IPS-15b (cell line): ENCODE measurements at regions not wholly inside any gene's neighbourhood (a gene's known extent, or its start where the extent isn't known, plus 50 kb on each side); places are given as distances from the start of the nearest gene placed in this dataset.

Experiments used
- H3K27me3 ChIP-seq: one replicate; pipeline ENCODE4 v1.6.1; 2013; ENCODE audit warnings: low read length; ENCODE audit not compliant: control insufficient read depth, insufficient read depth
- H3K36me3 ChIP-seq: one replicate; pipeline ENCODE4 v1.6.1; 2013; ENCODE audit warnings: low read length; ENCODE audit not compliant: control insufficient read depth, insufficient read depth
- H3K4me1 ChIP-seq: one replicate; pipeline ENCODE4 v1.6.1; 2013; ENCODE audit warnings: mild to moderate bottlenecking, low read length; ENCODE audit not compliant: control insufficient read depth, insufficient read depth
- H3K4me3 ChIP-seq: one replicate; pipeline ENCODE4 v1.5.1; 2013; ENCODE audit warnings: low read depth, low read length
- H3K9ac ChIP-seq: one replicate; pipeline ENCODE4 v1.6.1; 2013; ENCODE audit warnings: low read depth, mild to moderate bottlenecking, low read length
- H3K9me3 ChIP-seq: one replicate; pipeline ENCODE4 v1.6.1; 2013; ENCODE audit warnings: mild to moderate bottlenecking, low read length; ENCODE audit not compliant: control insufficient read depth, insufficient read depth

DNA sequence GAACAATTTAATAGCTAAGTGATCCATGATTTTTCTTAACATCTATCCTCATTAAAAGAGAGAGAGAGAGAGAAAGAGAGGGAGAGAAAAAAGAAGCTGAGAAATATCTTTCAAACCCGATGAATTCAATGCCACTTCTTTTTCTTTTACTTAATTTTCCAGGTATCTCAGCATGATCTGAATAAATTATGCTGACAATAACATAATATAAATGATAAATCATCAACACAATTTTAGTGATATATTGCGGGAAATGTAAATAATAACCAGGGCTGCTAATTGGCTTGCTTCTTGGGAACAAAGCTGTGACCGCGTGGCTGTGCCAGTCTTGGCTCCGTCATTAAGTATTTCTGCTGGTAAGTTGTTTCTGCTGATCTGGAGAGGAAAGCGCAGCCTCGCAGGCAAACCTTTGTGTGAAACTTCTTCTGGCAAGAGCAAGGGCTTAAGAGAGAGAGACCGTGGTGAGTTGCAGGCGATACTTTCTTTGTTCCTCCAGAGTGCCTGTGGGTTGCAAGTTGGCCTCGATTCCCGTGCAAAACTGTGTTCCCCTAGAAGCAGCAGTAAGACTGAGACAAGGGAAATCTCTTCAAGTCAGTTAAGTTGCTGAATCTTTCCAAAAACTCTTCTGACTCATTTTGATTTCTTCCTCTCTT is 489.1 kb upstream of the TSHZ3 start:
- H3K36me3 ChIP-seq = no peaks in the 10 kb centered on the region
- no peak overlapping the region for H3K9ac ChIP-seq
- no peaks in the 10 kb centered on the region for H3K9me3 ChIP-seq
- H3K27me3 ChIP-seq = no peaks in the 10 kb centered on the region
- no peaks in the 10 kb centered on the region for H3K4me1 ChIP-seq
- no peak overlapping the region for H3K4me3 ChIP-seq

DNA sequence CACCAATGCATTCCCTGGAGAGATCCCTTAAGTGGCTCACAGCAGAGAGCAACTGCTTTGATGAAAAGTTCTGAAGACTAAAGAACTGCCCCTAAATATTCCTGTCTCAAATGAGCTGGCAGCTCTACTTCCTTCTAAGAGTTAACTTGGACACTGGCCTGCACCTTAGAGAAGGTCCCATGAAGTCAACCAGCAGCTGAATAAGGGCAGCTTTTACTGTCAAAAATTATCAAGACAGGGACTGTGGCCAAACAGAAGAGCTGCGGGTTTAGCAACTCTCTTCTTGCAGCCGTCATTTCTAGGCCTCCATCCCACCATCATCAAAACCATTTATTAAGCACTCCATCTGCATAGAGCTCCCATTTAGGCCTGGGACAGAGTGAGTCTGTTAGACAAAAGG is 491.1 kb upstream of the TSHZ3 start:
- Histone ChIP-seq H3K9ac (no peak overlapping the region), H3K27me3 (no peaks in the 10 kb centered on the region), H3K9me3 (no peaks in the 10 kb centered on the region), H3K36me3 (no peaks in the 10 kb centered on the region), H3K4me1 (no peaks in the 10 kb centered on the region), H3K4me3 (no peak overlapping the region)

DNA sequence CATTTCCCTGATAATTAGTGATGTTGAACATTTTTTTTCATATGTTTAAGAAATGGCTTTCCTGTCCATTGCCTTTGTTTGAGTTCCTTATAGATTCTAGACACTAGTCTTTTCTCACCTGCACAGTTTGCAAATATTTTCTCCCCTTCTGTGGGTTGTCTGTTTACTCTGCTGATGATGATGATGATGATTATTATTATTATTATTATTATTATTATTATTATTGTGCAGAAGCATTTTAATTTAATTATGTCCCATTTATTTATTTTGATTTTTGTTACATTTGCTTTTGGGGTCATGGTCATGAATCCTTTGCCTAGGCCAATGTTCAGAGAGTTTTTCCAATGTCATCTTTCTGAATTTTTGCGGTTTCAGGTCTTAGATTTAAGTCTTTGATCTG is 492.5 kb upstream of the TSHZ3 start:
- Histone ChIP-seq H3K9me3 (no peaks in the 10 kb centered on the region), H3K4me1 (no peaks in the 10 kb centered on the region), H3K36me3 (no peaks in the 10 kb centered on the region), H3K9ac (no peak overlapping the region), H3K4me3 (no peak overlapping the region), H3K27me3 (no peaks in the 10 kb centered on the region)

DNA sequence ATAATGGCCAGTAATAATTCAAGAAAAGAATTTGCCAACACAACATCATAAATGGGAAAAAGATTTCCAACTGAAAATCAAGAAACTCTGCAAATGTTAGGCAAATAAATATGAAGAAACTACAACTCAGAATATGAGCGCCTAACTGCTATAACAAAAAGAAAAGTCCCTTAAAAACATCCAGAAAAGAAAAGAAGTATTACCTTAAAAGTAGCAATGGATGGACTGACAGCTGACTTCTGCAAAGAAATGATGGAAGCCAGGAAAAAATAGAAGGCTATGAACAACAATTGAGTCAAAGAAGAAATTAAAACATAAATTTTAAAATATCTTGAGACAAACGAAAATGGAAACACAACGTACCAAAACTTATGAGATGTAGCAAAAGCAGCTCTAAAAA is 482.3 kb upstream of the ZNF507 start:
- Histone ChIP-seq H3K9me3 (peaks cover 5% of the 10 kb centered on the region), H3K4me1 (no peaks in the 10 kb centered on the region), H3K4me3 (no peak overlapping the region), H3K27me3 (no peaks in the 10 kb centered on the region), H3K36me3 (no peaks in the 10 kb centered on the region), H3K9ac (no peak overlapping the region)

DNA sequence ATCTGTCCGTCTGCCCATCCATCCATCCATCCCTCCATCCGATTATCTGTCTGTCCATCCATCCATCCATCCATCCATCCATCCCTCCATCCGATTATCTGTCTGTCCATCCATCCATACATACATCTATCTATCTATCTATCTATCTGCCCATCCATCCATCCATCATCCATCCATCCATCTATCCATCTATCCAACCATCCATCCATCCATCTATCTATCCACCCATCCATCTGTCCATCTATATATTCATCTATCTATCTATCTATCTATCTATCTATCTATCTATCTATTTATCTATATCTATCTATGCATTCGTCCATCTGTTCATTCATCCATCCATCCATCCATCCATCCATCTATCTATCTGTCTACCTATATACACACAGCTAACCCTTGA is 471.1 kb upstream of the ZNF507 start:
- no peaks in the 10 kb centered on the region for H3K9me3 ChIP-seq
- H3K4me3 ChIP-seq = no peak overlapping the region
- no peaks in the 10 kb centered on the region for H3K4me1 ChIP-seq
- H3K36me3 ChIP-seq = no peaks in the 10 kb centered on the region
- no peak overlapping the region for H3K9ac ChIP-seq
- H3K27me3 ChIP-seq = no peaks in the 10 kb centered on the region

DNA sequence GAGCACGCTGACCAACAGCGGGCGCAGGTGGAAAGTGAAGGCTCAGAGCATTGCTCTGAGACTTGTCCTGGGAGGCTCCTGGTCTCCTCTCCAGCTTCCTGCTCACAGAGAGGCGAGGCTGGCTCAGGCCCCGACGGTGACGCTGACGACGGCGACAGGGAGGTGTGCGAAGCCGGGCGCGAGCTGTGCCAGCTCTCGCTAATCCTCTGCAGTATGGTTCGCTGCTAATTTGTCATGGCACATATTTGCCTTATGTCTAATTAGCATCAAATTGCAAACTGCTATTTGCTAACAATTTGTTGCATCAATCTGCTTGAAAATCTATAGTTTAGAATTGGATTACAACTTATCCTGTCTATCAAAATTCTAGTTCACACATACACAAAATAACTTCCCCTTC is 469.8 kb upstream of the ZNF507 start:
- Histone ChIP-seq H3K4me1 (no peaks in the 10 kb centered on the region), H3K36me3 (no peaks in the 10 kb centered on the region), H3K9ac (no peak overlapping the region), H3K27me3 (no peaks in the 10 kb centered on the region), H3K9me3 (no peaks in the 10 kb centered on the region), H3K4me3 (no peak overlapping the region)

DNA sequence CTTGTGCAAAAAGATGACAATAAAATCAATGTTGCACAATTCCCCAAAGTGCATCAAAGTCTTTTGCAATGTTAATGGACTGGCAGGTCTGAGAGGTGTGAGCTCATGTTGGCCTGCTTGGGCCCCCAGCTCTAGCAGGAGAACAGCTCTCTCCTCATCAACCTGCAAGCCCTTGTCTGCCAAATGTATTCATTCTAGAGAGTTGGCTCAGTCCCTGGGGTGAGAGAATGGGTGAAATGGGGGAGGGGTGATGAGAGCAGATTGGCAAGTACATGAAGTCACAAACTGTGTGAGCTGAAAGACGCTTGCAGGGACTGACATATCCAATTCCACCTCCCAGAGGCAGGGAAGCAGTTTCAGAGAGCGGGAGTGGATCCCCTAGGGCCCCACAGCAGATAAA is 465.1 kb upstream of the ZNF507 start:
- no peaks in the 10 kb centered on the region for H3K4me1 ChIP-seq
- H3K27me3 ChIP-seq = no peaks in the 10 kb centered on the region
- H3K9ac ChIP-seq = no peak overlapping the region
- no peaks in the 10 kb centered on the region for H3K36me3 ChIP-seq
- no peaks in the 10 kb centered on the region for H3K9me3 ChIP-seq
- H3K4me3 ChIP-seq = no peak overlapping the region

DNA sequence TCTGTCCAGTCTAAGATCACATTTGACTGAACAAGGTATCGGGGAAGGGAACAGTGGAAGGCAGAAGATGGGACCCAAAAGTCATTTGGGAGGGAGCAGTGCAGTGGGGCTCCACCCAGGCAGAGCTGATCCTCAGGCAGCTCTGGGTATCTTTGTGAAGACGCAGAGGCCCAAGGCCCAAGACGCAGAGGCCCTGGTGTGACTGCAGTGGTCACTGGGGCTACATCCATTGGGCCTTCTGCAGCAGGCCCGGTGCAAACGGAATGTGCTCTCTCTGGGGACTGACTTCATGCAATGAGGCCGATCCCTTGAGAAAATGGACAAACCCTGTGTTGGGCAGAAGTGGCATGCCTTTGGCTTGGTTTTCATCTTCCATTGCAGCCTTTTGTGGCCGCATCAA is 463.4 kb upstream of the ZNF507 start:
- Histone ChIP-seq H3K4me3 (no peak overlapping the region), H3K36me3 (no peaks in the 10 kb centered on the region), H3K9ac (no peak overlapping the region), H3K4me1 (no peaks in the 10 kb centered on the region), H3K27me3 (no peaks in the 10 kb centered on the region), H3K9me3 (no peaks in the 10 kb centered on the region)

DNA sequence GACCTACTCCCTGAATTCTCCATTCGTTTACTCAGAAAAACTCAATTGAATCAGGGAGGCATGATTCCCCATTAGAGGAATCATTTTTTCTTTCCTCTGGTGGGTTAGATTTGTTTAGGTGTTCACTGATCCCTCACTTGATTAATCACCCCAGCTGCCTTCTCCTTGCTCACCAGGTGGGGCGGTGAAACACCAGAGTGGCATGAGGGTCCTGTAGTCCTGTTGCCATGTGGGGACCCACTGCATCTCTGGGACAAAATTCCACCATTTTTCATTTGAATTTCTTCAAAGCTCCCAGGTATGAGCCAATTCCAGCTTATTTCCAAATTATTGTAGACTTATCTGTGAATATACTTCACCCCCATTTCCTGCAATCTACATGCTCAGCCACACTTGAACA is 462.7 kb upstream of the ZNF507 start:
- Histone ChIP-seq H3K36me3 (no peaks in the 10 kb centered on the region), H3K9ac (no peak overlapping the region), H3K9me3 (no peaks in the 10 kb centered on the region), H3K4me3 (no peak overlapping the region), H3K27me3 (no peaks in the 10 kb centered on the region), H3K4me1 (no peaks in the 10 kb centered on the region)

DNA sequence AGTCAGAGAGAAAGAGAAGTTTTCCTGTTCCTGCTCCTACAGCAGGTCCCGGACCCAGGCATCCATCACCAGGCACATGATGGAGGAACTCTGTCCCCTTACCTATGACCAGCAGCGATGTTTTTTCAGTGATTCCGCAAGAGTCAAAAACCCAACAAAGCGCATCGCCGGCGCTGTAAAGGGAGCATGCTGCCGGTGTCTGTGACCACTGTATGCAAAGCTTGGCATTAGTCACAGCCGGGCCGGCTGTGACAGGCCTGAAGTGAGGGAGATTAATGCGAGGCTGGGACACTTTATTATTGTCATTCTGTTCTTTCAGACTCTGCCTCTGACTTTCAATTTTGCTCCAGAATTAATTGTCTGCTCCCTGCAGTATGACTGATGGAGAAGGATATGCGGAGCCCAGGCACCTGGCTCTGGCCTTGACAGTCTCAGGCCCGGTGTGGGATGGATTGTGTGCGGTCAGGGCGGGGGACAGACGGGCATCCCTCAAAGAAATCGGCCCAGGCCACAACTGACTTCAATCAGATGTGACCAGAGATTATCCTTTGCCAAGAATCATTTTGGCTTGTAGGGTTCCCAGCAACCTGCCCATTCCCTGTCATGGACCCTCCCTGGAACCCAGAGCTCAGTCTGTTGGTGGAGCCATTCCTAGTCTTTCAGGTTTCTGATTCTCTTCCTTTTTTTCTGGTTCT is 462.0 kb upstream of the ZNF507 start:
- Histone ChIP-seq H3K27me3 (no peaks in the 10 kb centered on the region), H3K4me3 (no peak overlapping the region), H3K9me3 (no peaks in the 10 kb centered on the region), H3K4me1 (no peaks in the 10 kb centered on the region), H3K9ac (no peak overlapping the region), H3K36me3 (no peaks in the 10 kb centered on the region)

DNA sequence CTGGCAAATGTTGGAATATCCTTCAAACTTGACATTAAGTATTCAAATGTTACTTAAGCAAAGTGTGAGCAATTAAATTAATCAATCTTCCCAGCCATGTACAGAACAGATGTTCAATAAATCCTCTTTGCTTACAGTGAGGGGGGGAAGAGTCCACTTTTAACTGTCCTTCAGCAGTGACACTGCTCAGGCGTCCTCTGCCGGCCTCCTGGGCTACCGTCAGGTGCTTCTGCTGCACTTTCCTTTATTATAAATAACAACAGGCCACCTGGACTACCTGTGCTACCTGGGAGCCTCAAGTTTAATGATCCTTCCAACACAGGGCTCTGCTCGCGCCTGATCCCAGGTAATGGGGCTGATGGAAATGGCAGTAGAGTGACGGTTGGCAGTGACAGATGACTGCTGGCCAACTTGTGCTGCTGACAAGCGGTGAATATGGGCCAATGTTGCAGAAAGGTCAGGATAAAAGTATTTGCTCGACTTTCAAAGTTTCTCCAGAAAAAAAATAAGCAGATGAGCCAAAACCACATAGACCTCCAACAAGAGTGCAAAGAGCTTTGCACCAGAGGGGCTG is 460.0 kb upstream of the ZNF507 start:
- no peaks in the 10 kb centered on the region for H3K4me1 ChIP-seq
- H3K9ac ChIP-seq = no peak overlapping the region
- H3K4me3 ChIP-seq = no peak overlapping the region
- H3K27me3 ChIP-seq = no peaks in the 10 kb centered on the region
- H3K36me3 ChIP-seq = no peaks in the 10 kb centered on the region
- H3K9me3 ChIP-seq = no peaks in the 10 kb centered on the region

DNA sequence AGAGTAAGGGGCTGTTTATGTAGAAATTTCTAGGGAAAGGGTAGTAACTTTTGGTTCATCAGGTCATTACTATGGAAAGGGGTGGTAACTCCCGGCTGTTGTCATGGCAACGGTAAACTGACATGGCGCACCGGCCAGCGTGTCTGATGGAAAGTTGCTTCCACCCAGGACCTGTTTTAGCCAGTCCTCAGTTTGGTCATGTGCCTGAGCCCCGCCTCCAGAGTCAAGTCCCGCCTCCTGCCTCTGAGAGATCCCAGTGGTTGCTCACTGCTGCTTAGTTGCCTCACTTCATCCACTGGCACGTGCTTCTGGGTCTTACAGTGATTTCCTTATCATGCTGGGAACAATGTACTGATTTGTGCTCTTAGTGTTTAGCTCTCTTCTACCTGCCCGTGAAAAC is 455.2 kb upstream of the ZNF507 start:
- Histone ChIP-seq H3K9ac (no peak overlapping the region), H3K9me3 (no peaks in the 10 kb centered on the region), H3K4me1 (peaks cover 5% of the 10 kb centered on the region), H3K4me3 (no peak overlapping the region), H3K27me3 (no peaks in the 10 kb centered on the region), H3K36me3 (no peaks in the 10 kb centered on the region)
